Kidney (tissue), 13 donors: ENCODE measurements at regions not wholly inside any gene's neighbourhood (a gene's known extent, or its start where the extent isn't known, plus 50 kb on each side); places are given as distances from the start of the nearest gene placed in this dataset.

Source experiments
- DNase-seq, 5 donors: peaks; one replicate each; pipeline ENCODE4 v3.0.0-alpha.2; 2013 to 2020
- FAIRE-seq: peaks from 2 replicates; lab custom pipeline; 2012; peaks lifted over from hg19 to GRCh38; lab: Jason Lieb, UNC
- H3K27ac ChIP-seq, 2 donors: one replicate each; pipeline ENCODE4 v1.7.0; 2013; ENCODE audit warnings: low read depth in 2 of 2, low read length in 2 of 2, inconsistent platforms in 1 of 2
- H3K27me3 ChIP-seq: one replicate; pipeline ENCODE4 v1.7.1; 2013; ENCODE audit warnings: low read length, inconsistent platforms; ENCODE audit not compliant: control insufficient read depth, insufficient read depth
- H3K36me3 ChIP-seq, 3 donors: one replicate each; pipeline versions ENCODE4 v1.7.0 to v1.7.1; 2013; ENCODE audit warnings: low read length in 3 of 3, control low read depth in 1 of 3, inconsistent platforms in 1 of 3; ENCODE audit not compliant: insufficient read depth in 3 of 3, control insufficient read depth in 2 of 3
- H3K4me1 ChIP-seq, 3 donors: one replicate each; pipeline versions ENCODE4 v1.7.0 to v1.7.1; 2013; ENCODE audit warnings: low read length in 3 of 3, inconsistent platforms in 1 of 3, low read depth in 1 of 3; ENCODE audit not compliant: control insufficient read depth in 2 of 3, insufficient read depth in 2 of 3
- H3K4me3 ChIP-seq, 3 donors: one replicate each; pipeline versions ENCODE4 v1.7.0 to v1.8.1; 2013; ENCODE audit warnings: low read length in 3 of 3, control low read depth in 1 of 3, inconsistent platforms in 1 of 3
- H3K9ac ChIP-seq, 3 donors: one replicate each; pipeline versions ENCODE4 v1.7.0 to v1.7.1; 2013; ENCODE audit warnings: low read length in 3 of 3, control low read depth in 1 of 3, inconsistent platforms in 1 of 3
- H3K9me3 ChIP-seq, 3 donors: one replicate each; pipeline versions ENCODE4 v1.7.0 to v1.7.1; 2013; ENCODE audit warnings: low read length in 3 of 3, control low read depth in 1 of 3, inconsistent platforms in 1 of 3; ENCODE audit not compliant: control insufficient read depth in 2 of 3, insufficient read depth in 1 of 3
- intact Hi-C: fragments of 100-400 bp; cut with DNase I; formaldehyde crosslinking; loops from one replicate; pipeline ENCODE4 v1.11.1; 2022
- TF ChIP-seq, protein P1 (sequence below): IDR thresholded peaks from 3 replicates; pipeline ENCODE4 v1.5.1; 2012; ENCODE audit warnings: mild to moderate bottlenecking, moderate library complexity, borderline replicate concordance; ENCODE audit not compliant: insufficient read depth; ENCODE audit errors: extremely low read depth
- donor health status: control.
- donor health status: control.
- donor health status: control.
- donor health status: control.
- donor health status: control.
- donor health status: DM: yes; HTN: yes; CAD: no.
- donor health status: Normal renal cell carcinoma (clear cell type).

DNA sequence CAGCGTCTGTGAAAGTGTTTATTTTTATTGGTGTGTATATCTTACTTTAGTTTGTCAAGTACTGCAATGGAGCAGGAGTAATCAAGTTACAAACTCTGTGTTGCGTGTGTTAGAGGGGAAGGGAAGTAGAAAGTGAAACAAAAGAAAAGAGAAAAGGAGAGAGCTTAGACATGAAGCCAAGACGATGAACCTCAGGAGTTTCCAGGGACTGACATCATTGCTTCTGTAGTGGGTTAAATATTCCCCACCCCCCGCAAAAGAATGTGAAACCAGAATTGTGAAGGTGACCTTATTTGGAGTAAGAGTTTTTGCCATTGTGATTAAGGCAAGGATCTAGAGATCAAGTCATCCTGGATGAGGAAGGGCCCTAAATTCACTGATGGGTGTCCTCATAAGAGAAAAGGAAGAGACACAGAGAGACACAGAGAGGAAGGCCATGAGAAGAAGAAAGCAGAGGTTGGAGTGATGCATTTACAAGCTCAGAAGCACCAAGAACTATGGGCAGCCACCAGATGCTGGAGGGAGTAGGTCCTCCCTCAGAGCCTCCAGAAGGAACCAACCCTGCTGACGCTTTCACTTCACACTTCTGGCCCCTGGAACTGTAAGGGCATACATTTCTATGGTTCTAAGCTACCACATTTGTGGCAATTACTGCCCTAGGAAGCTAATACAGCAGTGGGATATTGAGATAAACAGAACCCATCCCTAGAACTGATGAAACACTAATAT lies 173.6 kb upstream of the SFRP2 start:
- FAIRE-seq = no peak
- Histone ChIP-seq H3K4me3 (no peak overlapping the region), H3K27me3 (no peaks in the 10 kb centered on the region), H3K9me3 (no peaks in the 10 kb centered on the region), H3K4me1 (no peaks in the 10 kb centered on the region), H3K36me3 (no peaks in the 10 kb centered on the region), H3K27ac (no peak overlapping the region), H3K9ac (no peak overlapping the region)
- DNase-seq = no peak
- intact Hi-C loops = no loop called here
- TF ChIP-seq, protein P1, sequence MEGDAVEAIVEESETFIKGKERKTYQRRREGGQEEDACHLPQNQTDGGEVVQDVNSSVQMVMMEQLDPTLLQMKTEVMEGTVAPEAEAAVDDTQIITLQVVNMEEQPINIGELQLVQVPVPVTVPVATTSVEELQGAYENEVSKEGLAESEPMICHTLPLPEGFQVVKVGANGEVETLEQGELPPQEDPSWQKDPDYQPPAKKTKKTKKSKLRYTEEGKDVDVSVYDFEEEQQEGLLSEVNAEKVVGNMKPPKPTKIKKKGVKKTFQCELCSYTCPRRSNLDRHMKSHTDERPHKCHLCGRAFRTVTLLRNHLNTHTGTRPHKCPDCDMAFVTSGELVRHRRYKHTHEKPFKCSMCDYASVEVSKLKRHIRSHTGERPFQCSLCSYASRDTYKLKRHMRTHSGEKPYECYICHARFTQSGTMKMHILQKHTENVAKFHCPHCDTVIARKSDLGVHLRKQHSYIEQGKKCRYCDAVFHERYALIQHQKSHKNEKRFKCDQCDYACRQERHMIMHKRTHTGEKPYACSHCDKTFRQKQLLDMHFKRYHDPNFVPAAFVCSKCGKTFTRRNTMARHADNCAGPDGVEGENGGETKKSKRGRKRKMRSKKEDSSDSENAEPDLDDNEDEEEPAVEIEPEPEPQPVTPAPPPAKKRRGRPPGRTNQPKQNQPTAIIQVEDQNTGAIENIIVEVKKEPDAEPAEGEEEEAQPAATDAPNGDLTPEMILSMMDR = no peak

DNA sequence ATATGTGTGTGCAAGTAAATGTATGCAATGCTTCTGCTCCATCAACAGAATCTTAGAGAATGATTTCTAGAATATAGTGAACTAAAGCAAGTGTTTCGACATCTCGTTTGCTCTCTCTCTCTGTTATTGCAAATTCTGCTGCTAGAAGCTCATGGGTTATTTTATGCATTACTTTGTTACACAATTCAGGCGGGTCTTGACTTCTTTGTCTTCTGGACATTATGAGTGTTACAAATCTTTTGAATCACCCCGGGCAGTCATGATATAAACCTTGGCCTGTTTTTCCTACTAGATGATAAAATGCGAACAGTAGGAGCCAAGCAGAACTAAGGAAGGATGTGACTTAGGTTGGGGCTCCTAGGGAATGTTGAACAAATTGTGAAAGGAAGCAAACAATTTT lies 166.4 kb upstream of the SFRP2 start:
- no peaks in the 10 kb centered on the region for H3K9me3 ChIP-seq
- FAIRE-seq (no peak), DNase-seq (no peak)
- no peaks in the 10 kb centered on the region for H3K36me3 ChIP-seq
- no peak overlapping the region for H3K9ac ChIP-seq
- no peaks in the 10 kb centered on the region for H3K27me3 ChIP-seq
- H3K4me1 ChIP-seq = no peaks in the 10 kb centered on the region
- H3K27ac ChIP-seq = no peak overlapping the region
- TF ChIP-seq, protein P1 = no peak
- no peak overlapping the region for H3K4me3 ChIP-seq
- intact Hi-C loops = no loop called here

DNA sequence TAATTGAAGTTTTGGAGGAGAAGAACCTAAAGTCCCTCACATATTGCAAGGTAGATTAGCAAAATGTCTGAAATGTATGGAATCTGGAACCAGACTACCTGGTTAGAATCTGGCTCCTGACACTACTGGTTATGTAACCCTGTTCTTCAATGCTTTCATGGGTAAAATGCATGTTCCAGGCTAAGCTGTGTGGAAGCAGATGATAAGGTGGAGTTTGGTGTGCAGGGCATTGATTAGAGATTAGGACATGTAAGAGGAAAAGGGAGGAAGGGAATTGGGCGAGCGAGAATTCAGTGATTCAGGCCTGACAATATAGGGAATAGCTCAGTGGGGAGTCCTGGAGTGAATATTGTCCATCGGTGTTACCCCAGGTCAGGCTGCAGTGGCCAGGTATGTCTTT lies 165.8 kb upstream of the SFRP2 start:
- Histone ChIP-seq H3K9me3 (no peaks in the 10 kb centered on the region), H3K27me3 (no peaks in the 10 kb centered on the region), H3K9ac (no peak overlapping the region), H3K4me1 (no peaks in the 10 kb centered on the region), H3K36me3 (no peaks in the 10 kb centered on the region), H3K27ac (no peak overlapping the region), H3K4me3 (no peak overlapping the region)
- intact Hi-C loops = no loop called here
- no peak for DNase-seq
- TF ChIP-seq, protein P1 = no peak
- no peak for FAIRE-seq
